ENCODE measurements at regions not wholly inside any gene's neighbourhood (a gene's known extent, or its start where the extent isn't known, plus 50 kb on each side); places are given as distances from the start of the nearest gene placed in this dataset.

DNA sequence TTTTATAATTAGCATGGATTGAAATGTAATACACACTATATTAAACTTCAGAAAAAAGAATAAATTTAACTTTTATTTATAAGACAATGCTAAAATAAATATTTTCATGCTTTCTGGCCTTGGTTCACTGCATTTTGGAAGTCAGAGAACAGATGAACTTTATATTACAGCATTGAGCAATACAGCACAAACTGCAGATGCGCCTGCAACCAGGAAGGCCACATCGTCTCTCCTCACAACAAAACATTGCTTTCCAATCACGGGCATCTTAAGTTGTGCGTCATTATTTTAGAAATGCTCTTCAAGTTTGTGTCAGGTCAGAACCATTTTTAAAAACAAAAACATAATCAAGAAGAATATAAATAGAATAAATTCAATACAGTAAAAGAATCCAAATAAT is 89.3 kb upstream of the CEP126 start:
- H3T11ph ChIP-seq (ENCODE audit: low read length): no peak overlapping the region
- H2BK15ac ChIP-seq (ENCODE audit: low read depth, low read length): no peak overlapping the region
- no peak for DNase-seq
- no peak overlapping the region for H3K56ac ChIP-seq (ENCODE audit: insufficient read length, low read depth, low read length)
- H3K9me3 Mint-ChIP-seq: no peaks in the 10 kb centered on the region
- H2BK5ac ChIP-seq (ENCODE audit: insufficient read length, low read length): no peak overlapping the region
- no peak overlapping the region for H3K27ac Mint-ChIP-seq
- no peaks in the 10 kb centered on the region for H3K79me2 ChIP-seq (ENCODE audit: insufficient read depth, low read length)
- no CpG with 5 or more reads among the region's 4 CpGs for WGBS (ENCODE audit: extremely low coverage, insufficient read length, low lambda C conversion rate)
- no peak overlapping the region for H3K27ac ChIP-seq (ENCODE audit: insufficient read length, low read depth, low read length)
- H4K91ac ChIP-seq (ENCODE audit: insufficient read length, low read depth, low read length): no peak overlapping the region
- H3K4me1 ChIP-seq (ENCODE audit: insufficient read depth, low read length): no peaks in the 10 kb centered on the region
- H3K23me2 ChIP-seq (ENCODE audit: insufficient read length, low read depth, low read length, poor library complexity, severe bottlenecking): no peaks in the 10 kb centered on the region
- no peak overlapping the region for H2AFZ ChIP-seq (ENCODE audit: low read length)
- H3K27me3 ChIP-seq (ENCODE audit: insufficient read depth, low read length): no peaks in the 10 kb centered on the region
- no peak overlapping the region for H2BK120ac ChIP-seq (ENCODE audit: low read depth, low read length, poor library complexity, severe bottlenecking)
- no peak overlapping the region for H4K8ac ChIP-seq (replicated peaks; ENCODE audit: insufficient read length, low read depth, low read length)
- no peak overlapping the region for H2AK5ac ChIP-seq (ENCODE audit: insufficient read length, low read length)
- no peak overlapping the region for H3K9ac ChIP-seq (ENCODE audit: extremely low read depth, insufficient read length, low read length)
- no peaks in the 10 kb centered on the region for H3K9me3 ChIP-seq (ENCODE audit: control insufficient read depth, low read depth, low read length)
- H3K79me1 ChIP-seq (ENCODE audit: insufficient read depth, low read depth, low read length, poor library complexity, severe bottlenecking): no peaks in the 10 kb centered on the region
- H2BK12ac ChIP-seq (ENCODE audit: insufficient read length, low read depth, low read length): no peak overlapping the region
- H2BK20ac ChIP-seq (ENCODE audit: low read depth, low read length, poor library complexity, severe bottlenecking): no peak overlapping the region
- TF ChIP-seq, protein P1, sequence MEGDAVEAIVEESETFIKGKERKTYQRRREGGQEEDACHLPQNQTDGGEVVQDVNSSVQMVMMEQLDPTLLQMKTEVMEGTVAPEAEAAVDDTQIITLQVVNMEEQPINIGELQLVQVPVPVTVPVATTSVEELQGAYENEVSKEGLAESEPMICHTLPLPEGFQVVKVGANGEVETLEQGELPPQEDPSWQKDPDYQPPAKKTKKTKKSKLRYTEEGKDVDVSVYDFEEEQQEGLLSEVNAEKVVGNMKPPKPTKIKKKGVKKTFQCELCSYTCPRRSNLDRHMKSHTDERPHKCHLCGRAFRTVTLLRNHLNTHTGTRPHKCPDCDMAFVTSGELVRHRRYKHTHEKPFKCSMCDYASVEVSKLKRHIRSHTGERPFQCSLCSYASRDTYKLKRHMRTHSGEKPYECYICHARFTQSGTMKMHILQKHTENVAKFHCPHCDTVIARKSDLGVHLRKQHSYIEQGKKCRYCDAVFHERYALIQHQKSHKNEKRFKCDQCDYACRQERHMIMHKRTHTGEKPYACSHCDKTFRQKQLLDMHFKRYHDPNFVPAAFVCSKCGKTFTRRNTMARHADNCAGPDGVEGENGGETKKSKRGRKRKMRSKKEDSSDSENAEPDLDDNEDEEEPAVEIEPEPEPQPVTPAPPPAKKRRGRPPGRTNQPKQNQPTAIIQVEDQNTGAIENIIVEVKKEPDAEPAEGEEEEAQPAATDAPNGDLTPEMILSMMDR (conservative IDR thresholded peaks at IDR 0.05): no peak
- H3K14ac ChIP-seq (ENCODE audit: insufficient read depth, low read length): no peak overlapping the region
- H3K27me3 Mint-ChIP-seq (ENCODE audit: low read depth): no peaks in the 10 kb centered on the region
- no peaks in the 10 kb centered on the region for H3K4me1 Mint-ChIP-seq
- no peaks in the 10 kb centered on the region for H3K36me3 Mint-ChIP-seq (ENCODE audit: insufficient read depth in 1 of 3, low read depth in 3 of 3)
- no peaks in the 10 kb centered on the region for H4K20me1 ChIP-seq (ENCODE audit: control insufficient read depth, insufficient read depth, insufficient read length)
- H3K4me3 Mint-ChIP-seq: no peak overlapping the region
- H3K23ac ChIP-seq (ENCODE audit: insufficient read length, low read depth, low read length): no peak overlapping the region
- H3K4ac ChIP-seq (ENCODE audit: low read depth, low read length): no peak overlapping the region
- no peak overlapping the region for H4K5ac ChIP-seq (ENCODE audit: insufficient read length, low read depth, low read length)
- no peak overlapping the region for H3K4me2 ChIP-seq (ENCODE audit: insufficient read depth, insufficient read length, low read length)
- H3K18ac ChIP-seq (ENCODE audit: insufficient read length, low read depth, low read length): no peak overlapping the region

Measured in H9 (cell line).